RWPE2 (cell line): ENCODE measurements at regions not wholly inside any gene's neighbourhood (a gene's known extent, or its start where the extent isn't known, plus 50 kb on each side); places are given as distances from the start of the nearest gene placed in this dataset.

Source experiments
- ATAC-seq: fragments of 200-7000 bp; cut with Tn5 transposase; 3 replicates; pipeline ENCODE4 v1.9.1; 2021; ENCODE audit warnings: low read depth
- DNase-seq: peaks from one replicate; pipeline ENCODE4 v3.0.0-alpha.2; 2020; ENCODE audit warnings: low spot score
- H3K27ac ChIP-seq: fragments of 450-650 bp; 2 replicates; pipeline ENCODE4 v1.5.1; 2017; ENCODE audit warnings: mild to moderate bottlenecking; ENCODE audit not compliant: poor library complexity, severe bottlenecking
- H3K27me3 ChIP-seq: fragments of 250-450 bp; sonication (Bioruptor Pico); 2 replicates; pipeline ENCODE4 v1.5.1; 2021; ENCODE audit warnings: mild to moderate bottlenecking, moderate library complexity; ENCODE audit not compliant: insufficient read depth, poor library complexity, severe bottlenecking
- H3K36me3 ChIP-seq: fragments of 250-450 bp; sonication (Bioruptor Pico); 2 replicates; pipeline ENCODE4 v1.5.1; 2020; ENCODE audit warnings: low read depth, mild to moderate bottlenecking, moderate library complexity
- H3K4me1 ChIP-seq: fragments of 250-450 bp; sonication (Bioruptor Pico); 2 replicates; pipeline ENCODE4 v1.5.1; 2021; ENCODE audit warnings: mild to moderate bottlenecking, moderate library complexity; ENCODE audit not compliant: insufficient read depth, poor library complexity, severe bottlenecking
- H3K4me3 ChIP-seq: fragments of 250-450 bp; sonication (Bioruptor Pico); 2 replicates; pipeline ENCODE4 v1.5.1; 2021; ENCODE audit warnings: mild to moderate bottlenecking, moderate library complexity; ENCODE audit not compliant: severe bottlenecking
- H3K9me3 ChIP-seq: fragments of 250-450 bp; sonication (Bioruptor Pico); 2 replicates; pipeline ENCODE4 v1.5.1; 2021; ENCODE audit warnings: mild to moderate bottlenecking, moderate library complexity; ENCODE audit not compliant: severe bottlenecking
- TF ChIP-seq, protein P1 (sequence below): fragments of 450-650 bp; IDR thresholded peaks from one replicate; pipeline ENCODE4 v1.5.1; 2017; ENCODE audit warnings: mild to moderate bottlenecking, moderate library complexity; ENCODE audit not compliant: poor library complexity, severe bottlenecking

- no peaks in the 10 kb centered on the region for H3K4me1 ChIP-seq
- H3K9me3 ChIP-seq = no peaks in the 10 kb centered on the region
- no peaks in the 10 kb centered on the region for H3K27me3 ChIP-seq
- TF ChIP-seq, protein P1, sequence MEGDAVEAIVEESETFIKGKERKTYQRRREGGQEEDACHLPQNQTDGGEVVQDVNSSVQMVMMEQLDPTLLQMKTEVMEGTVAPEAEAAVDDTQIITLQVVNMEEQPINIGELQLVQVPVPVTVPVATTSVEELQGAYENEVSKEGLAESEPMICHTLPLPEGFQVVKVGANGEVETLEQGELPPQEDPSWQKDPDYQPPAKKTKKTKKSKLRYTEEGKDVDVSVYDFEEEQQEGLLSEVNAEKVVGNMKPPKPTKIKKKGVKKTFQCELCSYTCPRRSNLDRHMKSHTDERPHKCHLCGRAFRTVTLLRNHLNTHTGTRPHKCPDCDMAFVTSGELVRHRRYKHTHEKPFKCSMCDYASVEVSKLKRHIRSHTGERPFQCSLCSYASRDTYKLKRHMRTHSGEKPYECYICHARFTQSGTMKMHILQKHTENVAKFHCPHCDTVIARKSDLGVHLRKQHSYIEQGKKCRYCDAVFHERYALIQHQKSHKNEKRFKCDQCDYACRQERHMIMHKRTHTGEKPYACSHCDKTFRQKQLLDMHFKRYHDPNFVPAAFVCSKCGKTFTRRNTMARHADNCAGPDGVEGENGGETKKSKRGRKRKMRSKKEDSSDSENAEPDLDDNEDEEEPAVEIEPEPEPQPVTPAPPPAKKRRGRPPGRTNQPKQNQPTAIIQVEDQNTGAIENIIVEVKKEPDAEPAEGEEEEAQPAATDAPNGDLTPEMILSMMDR = no peak
- no peak overlapping the region for H3K4me3 ChIP-seq
- ATAC-seq = no peak
- no peak overlapping the region for H3K27ac ChIP-seq
- no peak for DNase-seq
- H3K36me3 ChIP-seq = no peaks in the 10 kb centered on the region
Measured at GRCh38 chr17:72022328-72023275, 98.2 kb upstream of the SOX9 start.

DNA sequence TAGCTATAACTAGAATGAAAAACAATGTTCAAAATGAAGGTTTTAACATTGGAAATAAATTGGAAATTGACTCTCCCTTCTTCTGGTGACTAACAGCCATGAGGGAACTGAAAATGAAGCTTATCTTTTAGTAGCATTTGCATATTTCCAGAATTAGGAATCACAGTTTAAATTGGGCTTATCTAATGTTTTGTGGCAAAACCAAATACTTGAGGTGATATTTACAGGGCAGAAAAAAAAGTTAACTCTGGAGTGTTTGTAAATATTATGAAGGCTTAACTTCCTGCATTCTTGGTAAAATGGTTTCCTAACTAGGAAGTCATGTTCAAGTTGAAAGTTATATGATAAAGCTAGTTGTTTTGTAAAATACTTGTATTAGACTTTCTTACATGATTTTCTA lies 96.4 kb upstream of the SOX9 start:
- Histone ChIP-seq H3K27me3 (no peaks in the 10 kb centered on the region), H3K9me3 (no peaks in the 10 kb centered on the region), H3K4me3 (no peak overlapping the region), H3K27ac (no peak overlapping the region), H3K36me3 (no peaks in the 10 kb centered on the region), H3K4me1 (no peaks in the 10 kb centered on the region)
- TF ChIP-seq, protein P1 = no peak
- ATAC-seq = no peak
- no peak for DNase-seq

GRCh38 chr17:72025113-72025512 lies 95.7 kb upstream of the SOX9 start:
- no peak overlapping the region for H3K4me3 ChIP-seq
- H3K4me1 ChIP-seq = no peaks in the 10 kb centered on the region
- H3K27me3 ChIP-seq = no peaks in the 10 kb centered on the region
- ATAC-seq (no peak), DNase-seq (no peak)
- no peaks in the 10 kb centered on the region for H3K36me3 ChIP-seq
- no peak overlapping the region for H3K27ac ChIP-seq
- TF ChIP-seq, protein P1 = no peak
- no peaks in the 10 kb centered on the region for H3K9me3 ChIP-seq

GRCh38 chr17:72030067-72030899 lies 90.5 kb upstream of the SOX9 start:
- H3K9me3 ChIP-seq = no peaks in the 10 kb centered on the region
- no peaks in the 10 kb centered on the region for H3K27me3 ChIP-seq
- ATAC-seq (peak; percentile 21; the same call in 2 of the 3 replicates), DNase-seq (no peak)
- peak overlapping the region; percentile 8 for H3K4me3 ChIP-seq
- TF ChIP-seq, protein P1 = no peak
- no peaks in the 10 kb centered on the region for H3K36me3 ChIP-seq
- H3K4me1 ChIP-seq = no peaks in the 10 kb centered on the region
- H3K27ac ChIP-seq = no peak overlapping the region
